ENCODE measurements at regions not wholly inside any gene's neighbourhood (a gene's known extent, or its start where the extent isn't known, plus 50 kb on each side); places are given as distances from the start of the nearest gene placed in this dataset.

DNA sequence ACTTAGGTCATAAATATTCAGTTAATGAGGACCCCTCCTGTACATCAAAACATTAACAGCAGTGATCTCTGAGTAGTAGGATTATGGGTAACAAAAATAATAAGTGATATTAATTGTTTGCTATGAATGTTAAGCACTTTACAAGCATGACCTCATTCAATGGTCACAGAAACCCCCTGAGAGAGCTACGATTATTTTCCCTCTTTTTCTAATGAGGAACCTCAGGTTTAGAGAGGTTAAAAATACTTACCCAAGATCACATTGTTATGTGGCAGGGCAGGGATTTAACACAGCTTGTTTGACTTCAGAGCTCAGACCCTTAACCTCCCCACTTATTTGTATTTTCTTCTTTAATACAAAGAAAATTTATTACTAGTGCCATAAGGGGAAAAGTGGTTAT, 228.2 kb downstream of the TBL1XR1 start:
- no peak for DNase-seq (ENCODE audit: low read depth in 2 of 2)

DNA sequence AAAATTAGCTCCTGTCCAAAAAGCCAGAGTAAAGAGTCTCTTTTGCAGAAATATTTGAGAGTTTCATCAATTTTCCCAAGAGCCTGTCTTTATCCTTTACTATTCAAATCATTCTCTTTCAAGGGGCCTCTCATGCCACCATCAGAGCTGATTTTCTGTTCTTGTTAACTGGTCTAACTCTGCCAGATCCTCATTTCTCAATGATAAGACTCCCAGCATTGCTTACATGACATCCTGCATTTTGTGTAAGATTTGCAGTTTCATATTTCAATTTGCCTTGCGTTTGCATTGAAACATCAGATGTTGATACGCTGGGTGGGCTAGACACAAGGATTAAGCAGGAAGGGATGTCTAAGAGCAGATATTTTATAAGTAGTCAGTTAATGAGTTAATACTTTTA, 228.7 kb downstream of the TBL1XR1 start:
- DNase-seq (ENCODE audit: low read depth in 2 of 2), result no peak

DNA sequence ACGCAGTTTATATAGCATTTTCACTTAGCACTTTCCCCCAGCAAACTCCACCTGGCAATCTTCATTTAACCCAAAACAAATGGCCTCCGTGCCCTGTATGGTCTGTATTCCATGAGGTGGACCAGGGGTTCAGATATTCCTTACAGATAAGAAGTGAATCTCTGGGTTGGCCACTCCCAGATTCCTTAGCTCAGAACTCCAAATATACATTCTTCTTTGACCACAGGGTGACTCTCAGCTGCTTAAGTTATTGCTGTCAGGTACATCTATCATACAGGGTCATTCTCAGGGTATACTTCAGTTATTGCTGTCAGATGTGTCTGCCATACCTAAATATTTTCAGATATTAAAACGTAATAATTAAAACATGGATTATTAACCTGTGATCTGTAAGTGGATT, 229.8 kb downstream of the TBL1XR1 start:
- no peak for DNase-seq (ENCODE audit: low read depth in 2 of 2)

DNA sequence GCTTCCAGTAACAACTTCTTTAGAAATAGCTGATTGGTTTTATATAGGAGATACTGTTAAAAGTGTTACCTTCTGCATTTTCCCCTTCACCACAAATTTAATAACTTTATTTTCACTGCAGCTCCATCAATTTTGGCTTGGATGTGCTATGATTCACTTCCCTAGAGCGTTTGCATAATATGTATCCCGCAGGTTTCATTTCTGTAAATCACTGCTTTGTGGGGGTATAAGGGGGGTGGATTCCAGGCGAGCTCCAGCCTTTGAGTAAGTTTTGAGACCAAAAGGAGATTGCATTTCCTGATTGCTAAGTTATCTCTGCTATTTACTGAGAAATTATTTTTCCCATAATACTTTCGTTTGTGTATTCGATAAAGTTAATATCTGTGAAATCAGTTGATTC, 232.6 kb downstream of the TBL1XR1 start:
- peak in 1 of 2 donors; percentile 3 for DNase-seq (ENCODE audit: low read depth in 2 of 2)

DNA sequence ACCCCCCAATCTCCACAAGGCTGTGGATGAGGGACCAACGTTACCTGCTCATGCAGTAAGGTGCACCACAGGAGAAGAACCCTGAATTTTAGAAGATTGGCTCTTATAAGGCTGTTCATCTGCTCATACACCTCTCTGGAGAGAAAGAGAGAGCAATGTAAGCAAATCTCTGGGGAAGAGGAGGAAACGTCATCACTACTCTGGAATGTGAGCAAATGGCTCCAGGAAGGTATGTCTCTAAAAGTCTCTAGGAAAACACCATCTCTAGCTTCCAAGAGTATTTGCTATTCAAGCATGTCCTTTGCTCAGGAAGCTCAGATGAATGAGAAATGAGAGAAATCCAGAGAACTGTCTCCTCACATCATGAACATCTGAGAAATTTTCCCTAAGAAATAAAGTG, 235.4 kb downstream of the TBL1XR1 start:
- DNase-seq (ENCODE audit: low read depth in 2 of 2), result peak in 1 of 2 donors; percentile 28

DNA sequence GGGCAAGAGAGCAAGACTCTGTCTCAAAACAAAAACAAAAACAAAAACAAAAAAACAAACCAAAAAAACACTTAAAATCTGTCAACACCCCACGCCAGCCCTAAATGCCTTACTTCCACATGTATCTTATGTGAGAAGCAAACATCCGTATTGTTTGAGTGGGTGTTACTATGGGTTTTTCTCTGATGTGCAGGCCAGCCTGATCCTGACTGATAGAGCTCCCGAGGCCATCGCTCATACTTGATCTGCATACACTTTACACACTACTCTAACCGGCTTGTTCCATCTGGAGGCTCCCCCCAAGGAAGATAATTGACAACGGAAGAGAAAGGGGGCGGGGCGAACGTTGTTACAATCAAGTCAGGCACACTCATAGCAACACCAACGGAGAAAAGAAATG, 237.4 kb downstream of the TBL1XR1 start:
- DNase-seq (ENCODE audit: low read depth in 2 of 2), result no peak

DNA sequence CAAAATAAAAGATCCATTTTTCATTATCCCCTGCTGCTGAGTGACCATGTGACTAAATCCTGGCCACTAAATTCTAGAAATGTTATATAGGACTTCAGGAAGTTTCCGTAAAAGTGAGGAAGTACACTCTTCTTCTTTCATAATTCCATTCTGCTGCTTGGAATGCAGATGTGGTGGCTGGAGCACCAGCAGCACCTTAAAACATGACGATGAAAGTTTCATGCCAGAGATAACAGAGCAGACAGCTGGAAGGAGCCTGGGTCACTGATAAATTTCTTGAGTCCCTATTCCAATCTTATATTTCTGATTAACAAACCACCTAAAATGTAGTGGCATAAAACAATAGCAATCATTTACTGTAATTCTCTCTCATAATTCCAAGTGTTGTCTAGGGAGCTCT, 238.7 kb downstream of the TBL1XR1 start:
- DNase-seq (ENCODE audit: low read depth in 2 of 2), result no peak

DNA sequence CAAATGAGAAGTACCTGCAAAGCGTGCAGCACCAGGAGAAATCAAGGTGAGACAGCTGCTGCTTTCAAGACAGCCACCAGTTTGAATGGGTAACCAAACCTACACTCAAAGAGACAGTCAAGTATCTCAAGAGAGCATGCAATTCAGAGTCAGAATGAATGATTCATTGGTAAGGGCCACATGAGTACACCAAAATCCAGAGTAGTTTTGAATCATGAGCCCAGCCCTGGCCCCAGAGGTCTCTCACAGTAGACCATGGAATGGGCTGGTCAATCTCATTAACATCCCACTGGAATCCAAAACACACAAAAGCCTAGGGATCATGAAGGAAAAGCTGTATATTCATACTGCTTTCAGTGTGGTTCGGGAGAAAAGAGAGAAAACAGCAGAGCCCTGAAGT, 242.8 kb downstream of the TBL1XR1 start:
- no peak for DNase-seq (ENCODE audit: low read depth in 2 of 2)

DNA sequence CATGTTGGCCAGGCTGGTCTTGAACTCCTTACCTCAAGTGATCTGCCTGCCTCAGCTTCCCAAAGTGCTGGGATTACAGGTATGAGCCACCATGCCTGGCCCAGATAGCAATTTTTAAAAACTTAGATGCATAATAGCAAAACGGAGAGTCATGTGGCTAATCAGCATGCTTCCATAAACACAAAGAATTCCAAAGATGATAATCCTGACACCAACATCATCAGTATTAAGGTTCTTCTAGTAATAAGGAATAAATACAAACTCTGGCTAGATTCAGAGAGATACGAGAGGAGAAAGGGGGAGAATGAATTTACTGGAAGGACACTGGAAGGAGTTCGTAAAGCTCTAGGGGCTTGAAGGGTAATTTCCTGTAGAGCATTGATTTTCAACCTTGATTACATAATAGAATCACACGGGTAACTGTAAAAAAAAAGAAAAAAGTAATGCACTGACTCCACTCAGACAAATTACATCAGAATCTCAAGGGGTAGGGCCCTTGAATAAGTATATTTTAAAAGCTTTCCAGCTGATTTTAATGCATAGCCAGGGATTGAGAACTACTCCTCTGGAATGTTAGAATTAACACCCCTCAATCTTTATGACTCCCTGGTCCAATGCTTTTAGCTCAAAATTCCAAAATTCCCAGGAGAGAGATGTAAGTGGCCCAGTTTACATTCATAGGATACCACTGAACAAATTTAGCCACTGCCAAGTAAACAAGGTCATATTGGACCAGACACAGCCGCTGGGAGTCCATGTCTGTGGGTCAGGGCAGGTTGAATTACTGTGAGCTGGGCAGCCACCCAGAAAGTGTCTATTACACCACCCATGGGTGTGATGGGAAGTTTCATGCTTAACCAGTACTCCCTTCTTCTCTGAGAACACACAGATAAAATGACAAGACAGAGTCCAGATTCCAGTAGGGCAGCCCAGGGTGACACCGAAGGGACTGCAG, 243.9 kb downstream of the TBL1XR1 start:
- DNase-seq (ENCODE audit: low read depth in 2 of 2), result no peak

DNA sequence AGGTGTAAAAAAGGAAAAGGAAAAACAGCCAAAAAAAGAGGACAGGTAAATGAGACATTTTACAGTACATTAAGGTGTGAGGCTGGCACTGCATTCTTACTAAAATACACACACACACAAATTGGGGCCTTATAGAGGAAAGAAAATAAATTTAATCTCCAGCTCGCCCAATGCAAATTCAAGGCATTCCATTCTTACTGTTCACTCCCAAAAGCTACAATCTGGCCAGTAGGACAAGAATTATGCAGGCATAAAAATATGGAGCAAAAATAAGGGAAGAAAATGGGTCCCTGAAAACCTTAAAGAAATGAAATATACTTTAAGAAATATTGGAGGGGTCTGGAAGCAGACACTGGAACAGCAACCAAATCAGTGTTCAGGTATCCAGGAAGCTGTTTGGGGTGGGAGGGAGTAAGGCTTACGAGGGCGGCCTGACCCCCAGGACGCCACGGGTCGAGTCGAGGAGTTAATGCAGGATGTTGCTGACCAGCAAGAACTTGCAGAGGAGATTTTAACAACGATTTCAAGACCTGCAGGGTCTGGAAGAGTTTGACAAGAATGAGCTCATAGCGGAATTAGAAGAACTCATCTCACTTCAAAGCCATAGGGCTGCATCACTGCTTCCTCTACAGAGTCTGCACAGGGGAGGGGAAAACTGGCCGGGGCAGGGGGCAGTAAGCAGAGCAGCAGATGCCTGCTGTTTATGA, 245.5 kb downstream of the TBL1XR1 start:
- DNase-seq (ENCODE audit: low read depth in 2 of 2), result no peak

DNA sequence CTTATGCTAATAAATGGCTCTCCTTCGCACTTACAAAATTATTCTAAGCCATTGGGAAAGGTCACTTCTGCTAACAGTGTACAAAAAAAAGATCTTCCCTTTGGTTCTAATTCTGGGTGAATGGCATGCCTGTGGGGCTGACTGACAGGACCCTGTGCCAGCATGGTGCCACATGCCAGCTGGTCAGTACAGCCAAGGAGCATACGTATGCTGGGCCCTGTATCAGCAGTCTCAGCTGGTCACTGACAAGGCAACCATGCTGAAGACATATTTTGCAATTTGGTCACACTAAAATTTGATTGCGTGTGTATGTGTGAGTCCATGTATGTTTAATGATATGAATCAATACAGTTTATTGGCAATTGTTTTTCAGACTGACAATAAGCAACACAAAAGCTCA, 246.1 kb downstream of the TBL1XR1 start:
- peak in 1 of 2 donors; percentile 30 for DNase-seq (ENCODE audit: low read depth in 2 of 2)

DNA sequence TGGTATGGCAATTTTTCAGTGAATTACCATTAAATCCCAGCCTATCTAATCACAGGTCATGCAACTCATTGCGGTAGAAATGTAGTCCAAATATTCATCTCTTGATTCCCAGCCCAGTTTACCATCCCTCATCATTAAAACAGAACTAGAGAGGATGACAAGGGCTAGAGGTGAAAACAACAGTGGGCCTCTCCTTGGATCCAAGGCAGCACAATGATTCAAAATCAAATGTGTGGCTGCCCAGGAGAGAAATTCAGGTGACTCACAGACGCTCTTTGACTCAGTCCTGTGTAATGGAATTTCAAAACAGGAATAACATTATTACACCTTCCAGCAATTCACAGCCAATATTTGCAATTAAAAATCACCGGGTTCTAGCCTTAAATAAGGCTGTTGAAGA, 246.5 kb downstream of the TBL1XR1 start:
- DNase-seq (ENCODE audit: low read depth in 2 of 2), result peak; percentile 20 to 80

DNA sequence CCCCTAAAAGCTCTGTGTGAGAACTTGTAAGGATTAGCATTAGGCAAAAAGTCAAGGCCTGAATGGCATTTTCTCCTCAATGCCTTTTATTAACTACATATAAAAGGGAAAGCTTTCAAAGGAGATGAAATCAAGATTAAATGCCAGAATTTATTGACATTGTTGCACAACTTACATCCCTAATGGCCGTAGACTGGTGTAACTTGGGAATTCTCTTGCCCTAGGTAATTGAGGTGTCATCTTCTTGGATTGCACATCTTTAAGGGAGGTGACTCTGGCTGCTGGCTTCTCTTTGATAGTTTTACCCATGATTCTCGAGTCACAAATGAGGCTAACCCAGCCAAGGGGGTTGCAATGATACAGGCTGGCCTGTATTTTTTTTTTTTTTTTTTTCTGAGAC, 249.1 kb downstream of the TBL1XR1 start:
- no peak for DNase-seq (ENCODE audit: low read depth in 2 of 2)

DNA sequence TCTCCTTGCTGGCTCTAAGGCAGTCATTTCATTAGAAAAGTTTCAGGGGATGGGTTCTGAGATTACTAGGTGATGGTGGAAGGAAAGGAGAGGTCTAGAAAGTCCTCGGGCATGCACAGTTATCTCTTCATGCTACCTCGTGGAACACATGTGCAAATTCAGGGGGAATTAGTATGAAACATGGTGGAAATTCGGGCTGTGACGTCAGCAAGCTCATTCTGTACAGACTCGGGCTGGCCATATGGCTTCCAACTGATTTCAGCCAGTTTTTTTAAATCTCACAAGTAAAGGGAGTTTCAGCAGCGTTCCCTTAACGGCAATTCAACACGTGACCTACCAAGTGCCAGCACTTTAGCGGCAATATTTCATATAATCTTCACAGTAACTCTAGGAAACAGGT, 251.1 kb downstream of the TBL1XR1 start:
- DNase-seq (ENCODE audit: low read depth in 2 of 2), result no peak

DNA sequence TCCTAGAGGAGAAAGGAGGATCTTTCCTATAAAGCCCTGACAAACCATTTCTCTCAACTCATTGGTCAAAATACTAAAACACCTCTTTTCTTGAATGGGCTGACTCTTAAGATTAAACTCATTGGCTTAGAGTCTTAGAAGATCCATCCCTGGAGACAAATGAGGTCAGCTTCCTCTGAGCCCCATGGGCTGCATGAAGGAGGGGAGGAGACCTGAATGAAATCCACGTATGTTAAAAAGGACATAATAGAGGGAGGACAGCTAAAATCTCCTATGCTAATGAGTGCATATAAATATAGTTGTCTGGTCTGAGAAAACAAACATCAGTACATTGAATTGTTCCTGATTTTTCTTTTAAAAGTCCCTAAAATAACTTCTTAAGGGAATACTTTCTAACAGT, 255.0 kb downstream of the TBL1XR1 start:
- no peak for DNase-seq (ENCODE audit: low read depth in 2 of 2)

DNA sequence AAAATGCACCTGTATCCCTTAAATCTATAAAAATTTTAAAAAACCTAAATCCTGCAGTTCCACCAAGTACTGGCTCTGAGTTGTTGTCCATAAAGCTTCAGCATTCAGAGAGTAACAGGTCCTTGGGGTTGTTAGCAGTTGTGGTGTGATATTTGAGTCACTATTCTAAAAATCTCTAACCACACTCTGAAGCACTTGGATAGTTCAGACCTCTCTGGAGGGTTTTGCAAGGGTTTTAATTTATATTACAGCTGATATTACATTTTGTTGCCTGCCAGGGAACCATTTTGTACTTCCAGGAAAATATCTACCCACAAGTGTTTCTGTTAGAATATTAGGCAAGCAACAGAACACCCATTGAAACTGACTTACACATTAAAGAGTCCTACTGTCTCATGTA, 255.6 kb downstream of the TBL1XR1 start:
- no peak for DNase-seq (ENCODE audit: low read depth in 2 of 2)

DNA sequence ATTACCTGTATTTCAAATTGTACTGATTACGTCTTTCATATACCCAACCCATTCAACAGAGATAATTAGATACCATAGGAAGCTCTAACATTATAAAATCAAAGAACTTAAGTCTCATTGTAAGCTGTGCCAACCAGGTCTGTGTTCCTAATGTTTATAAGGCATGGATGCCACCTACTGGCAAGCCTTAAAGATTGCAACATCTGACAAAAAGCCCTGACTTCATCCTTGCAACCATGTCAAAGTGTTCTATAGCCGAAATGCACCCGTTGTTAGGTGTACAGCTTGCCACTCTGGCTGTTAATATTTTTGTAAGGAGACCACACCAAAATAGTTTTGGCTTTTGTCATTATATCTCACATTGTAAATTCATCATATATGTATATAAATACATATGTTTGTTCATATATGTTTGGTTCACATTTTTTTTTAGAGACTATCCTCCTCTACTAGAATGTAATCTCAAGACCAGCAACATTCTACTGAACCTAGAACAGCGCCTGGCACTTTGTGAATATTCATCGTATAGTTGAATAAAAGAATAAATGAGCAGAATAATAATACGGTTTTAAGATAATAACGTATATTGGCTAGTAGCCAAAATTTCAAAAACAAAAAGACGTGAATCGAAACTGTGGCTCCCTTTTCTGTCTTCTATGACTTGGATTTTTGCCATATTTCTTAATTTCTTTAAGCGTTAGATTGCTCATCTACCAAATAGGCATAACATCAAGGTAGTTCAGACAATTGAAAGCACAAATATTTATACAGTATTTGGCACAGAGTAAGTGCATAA, 258.1 kb downstream of the TBL1XR1 start:
- peak; percentile 86 to 88 for DNase-seq (ENCODE audit: low read depth in 2 of 2)

DNA sequence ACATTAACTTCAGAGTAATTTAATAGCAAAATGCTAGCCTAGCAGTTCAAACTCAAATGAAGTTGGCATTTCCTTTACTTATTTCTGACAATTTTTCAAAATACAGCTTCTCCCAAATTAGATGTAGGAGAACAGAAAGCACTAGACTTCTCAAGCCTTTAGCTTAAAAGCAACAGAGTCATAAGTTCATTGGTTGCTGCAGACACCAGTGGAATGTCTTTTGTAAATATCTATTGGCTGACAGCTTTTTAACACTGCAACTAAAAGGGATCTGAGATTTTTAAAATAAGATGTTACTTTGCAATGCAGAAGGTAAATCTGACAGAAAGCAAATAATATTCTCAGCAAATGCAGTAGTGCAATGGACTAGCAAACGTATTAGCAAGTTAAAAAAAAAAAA, 259.3 kb downstream of the TBL1XR1 start:
- DNase-seq (ENCODE audit: low read depth in 2 of 2), result no peak

DNA sequence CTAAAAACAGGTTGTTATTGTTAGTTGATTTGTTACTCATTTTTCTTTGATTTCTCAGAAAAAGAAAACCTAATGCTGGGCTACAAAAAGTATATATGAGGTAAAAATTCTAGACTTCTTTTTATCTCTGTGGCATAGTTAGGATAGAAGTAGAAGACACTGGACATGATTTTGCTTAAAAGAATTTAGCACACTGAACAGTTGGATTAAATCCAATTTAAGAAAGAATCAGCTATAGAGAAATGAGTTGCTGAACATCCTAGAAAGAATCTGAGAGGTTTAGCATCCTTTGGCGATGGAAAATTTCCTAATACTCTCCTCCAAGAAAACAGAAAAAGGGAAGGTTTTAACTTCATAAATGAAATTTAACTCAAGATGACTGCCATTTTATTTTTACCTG, 259.7 kb downstream of the TBL1XR1 start:
- no peak for DNase-seq (ENCODE audit: low read depth in 2 of 2)

DNA sequence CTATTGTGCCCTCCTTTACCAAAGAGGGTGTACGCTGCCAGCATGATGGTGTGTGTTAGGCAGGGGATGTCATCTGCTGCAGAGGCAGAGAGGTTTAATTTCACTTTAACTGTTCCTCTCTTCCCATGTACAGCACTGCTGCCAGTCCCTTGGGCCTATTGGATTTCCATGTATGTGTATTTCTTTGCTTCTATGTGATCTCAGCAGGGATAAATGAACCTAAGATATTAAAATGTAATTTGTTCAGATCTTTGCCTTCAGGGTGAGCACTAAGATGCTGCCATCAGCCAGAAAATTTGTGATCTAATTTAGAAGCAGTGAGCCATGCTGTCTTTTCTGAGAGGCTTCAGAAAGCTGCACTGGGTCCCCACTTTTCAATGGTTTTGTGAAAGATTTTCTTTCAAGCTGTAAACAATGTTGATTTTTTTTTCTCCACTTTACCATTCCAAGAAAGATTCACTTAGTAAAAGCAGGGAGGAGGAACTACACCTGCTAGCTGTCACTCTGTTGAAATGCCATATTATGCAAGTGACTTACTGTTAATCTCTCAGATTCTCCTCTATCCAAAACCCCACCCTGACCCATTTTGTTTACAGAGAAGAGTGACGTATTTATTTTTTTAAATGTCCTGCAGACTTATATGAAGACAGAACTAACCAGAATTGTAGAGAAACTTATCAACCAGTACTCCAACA, 261.9 kb downstream of the TBL1XR1 start:
- no peak for DNase-seq (ENCODE audit: low read depth in 2 of 2)

DNA sequence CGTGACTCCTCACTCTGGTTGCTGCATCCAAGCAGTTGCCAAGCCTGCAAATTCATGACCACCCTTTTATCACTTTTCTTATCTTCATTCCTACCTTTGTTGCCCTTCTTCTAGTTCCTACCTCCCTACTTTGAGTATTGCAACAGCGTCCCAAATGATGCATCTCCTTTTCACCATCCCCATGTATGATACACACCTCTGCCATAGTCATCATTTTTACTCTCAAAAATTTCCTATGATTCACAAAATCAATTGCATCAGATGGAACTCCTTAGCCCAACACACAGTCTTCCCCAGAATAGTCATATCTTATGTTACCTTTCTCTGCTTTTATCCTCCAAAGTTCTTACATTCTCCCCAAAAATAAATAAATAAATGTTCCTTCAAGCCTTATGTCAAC, 262.6 kb downstream of the TBL1XR1 start:
- DNase-seq (ENCODE audit: low read depth in 2 of 2), result no peak

DNA sequence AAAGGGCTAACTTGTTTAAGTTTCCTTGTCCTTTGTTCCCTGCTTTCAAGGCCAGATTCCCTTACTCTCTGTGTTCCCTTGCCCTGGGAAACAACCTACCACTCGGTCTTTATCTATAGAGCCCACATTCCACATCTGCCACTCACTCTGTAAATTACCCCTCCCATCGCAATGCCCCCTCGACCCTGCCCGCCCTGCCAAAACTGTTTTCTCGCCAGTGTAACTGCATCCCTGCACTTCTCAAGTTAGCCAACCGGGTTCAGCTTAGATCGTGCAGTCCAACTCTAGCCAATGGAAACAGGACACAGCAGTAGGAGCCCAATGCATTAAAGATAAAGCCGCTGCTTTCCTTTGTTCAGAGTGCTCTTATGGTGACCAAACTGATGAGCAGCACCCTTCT, 263.6 kb downstream of the TBL1XR1 start:
- no peak for DNase-seq (ENCODE audit: low read depth in 2 of 2)
